Frontal cortex (tissue), 3 donors: ENCODE measurements at regions not wholly inside any gene's neighbourhood (a gene's known extent, or its start where the extent isn't known, plus 50 kb on each side); places are given as distances from the start of the nearest gene placed in this dataset.
A peak's percentile ranks its signal among the peaks of the same experiment; 100 is the strongest.
"Not testable (repeated sequence)": the region's sequence is repeated elsewhere in the genome, so short reads cannot be mapped to it uniquely, and the experiment has no call there.

Experiments used
- DNase-seq, 2 donors: peaks; one replicate each; pipeline ENCODE4 v3.0.0; 2012; ENCODE audit warnings: low spot score in 2 of 2
- FAIRE-seq: peaks from 2 replicates; lab custom pipeline; 2012; peaks lifted over from hg19 to GRCh38; lab: Jason Lieb, UNC
- donor health status: control.
- donor health status: control.
- donor health status: control.

- not testable (repeated sequence) for DNase-seq, FAIRE-seq
Observed at GRCh38 chr1:219863816-219864215, 64.5 kb downstream of the SLC30A10 start.

GRCh38 chr1:219862366-219862765 is 66.0 kb downstream of the SLC30A10 start:
- no peak for FAIRE-seq
- DNase-seq, result no peak

- FAIRE-seq (no peak), DNase-seq (no peak)
Observed at GRCh38 chr1:219858980-219859379, 69.4 kb downstream of the SLC30A10 start.

GRCh38 chr1:219847215-219847855 is 81.0 kb downstream of the SLC30A10 start:
- FAIRE-seq (no peak), DNase-seq (no peak)

GRCh38 chr1:219839595-219839994 is 88.8 kb downstream of the SLC30A10 start:
- DNase-seq, FAIRE-seq: not testable (repeated sequence)

- DNase-seq, result no peak
- FAIRE-seq, result no peak
Observed at GRCh38 chr1:219837994-219838294, 90.4 kb downstream of the SLC30A10 start.

GRCh38 chr1:219837274-219837993 is 90.9 kb downstream of the SLC30A10 start:
- DNase-seq (peak; percentile 43 to 58), FAIRE-seq (no peak)

GRCh38 chr1:219834314-219834917 is 93.9 kb downstream of the SLC30A10 start:
- FAIRE-seq (no peak), DNase-seq (no peak)

- DNase-seq, result no peak
- no peak for FAIRE-seq
Observed at GRCh38 chr1:219833214-219833815, 95.0 kb downstream of the SLC30A10 start.

- FAIRE-seq (no peak), DNase-seq (no peak)
Observed at GRCh38 chr1:219826290-219826689, 102.1 kb downstream of the SLC30A10 start.

GRCh38 chr1:219825355-219825754 is 103.0 kb downstream of the SLC30A10 start:
- DNase-seq (no peak), FAIRE-seq (no peak)

GRCh38 chr1:219824338-219824737 is 104.0 kb downstream of the SLC30A10 start:
- no peak for DNase-seq
- no peak for FAIRE-seq

GRCh38 chr1:219820551-219820950 is 107.8 kb downstream of the SLC30A10 start:
- FAIRE-seq (no peak), DNase-seq (no peak)

- DNase-seq (no peak), FAIRE-seq (no peak)
Observed at GRCh38 chr1:219817914-219818313, 110.4 kb downstream of the SLC30A10 start.

- DNase-seq (no peak), FAIRE-seq (no peak)
Observed at GRCh38 chr1:219813294-219813693, 115.1 kb downstream of the SLC30A10 start.

GRCh38 chr1:219812491-219813203 is 115.7 kb downstream of the SLC30A10 start:
- FAIRE-seq (no peak), DNase-seq (peak; percentile 41 to 65)

- FAIRE-seq (no peak), DNase-seq (no peak)
Observed at GRCh38 chr1:219812086-219812485, 116.3 kb downstream of the SLC30A10 start.

GRCh38 chr1:219810451-219810850 is 117.9 kb downstream of the SLC30A10 start:
- no peak for DNase-seq
- no peak for FAIRE-seq

GRCh38 chr1:219808790-219809189 is 119.6 kb downstream of the SLC30A10 start:
- DNase-seq, result no peak
- FAIRE-seq, result no peak

GRCh38 chr1:219806642-219807041 is 121.7 kb downstream of the SLC30A10 start:
- DNase-seq (no peak), FAIRE-seq (no peak)
